AG04449 (cell line): ENCODE measurements at regions not wholly inside any gene's neighbourhood (a gene's known extent, or its start where the extent isn't known, plus 50 kb on each side); places are given as distances from the start of the nearest gene placed in this dataset.

Experiments used
- CTCF ChIA-PET: fragments of 350-600 bp; formaldehyde crosslinking; extraction: SDS; loops from one replicate; lab custom pipeline; 2021; ENCODE audit warnings: antibody characterized with exemption; lab: Yijun Ruan, JAX
- POLR2A ChIA-PET: fragments of 400-600, 350-600 bp; formaldehyde crosslinking; extraction: SDS; loops from one replicate; lab custom pipeline; 2020; ENCODE audit warnings: antibody characterized with exemption, inconsistent platforms; lab: Yijun Ruan, JAX
- DNase-seq: peaks from one replicate; pipeline ENCODE4 v3.0.0-alpha.2; 2010; ENCODE audit warnings: low read depth, low spot score
- H3K4me3 ChIP-seq: 2 replicates; pipeline ENCODE4 v1.5.1; 2011; ENCODE audit warnings: low read depth, mild to moderate bottlenecking, control low read depth, low read length
- TF ChIP-seq, protein P1 (sequence below): IDR thresholded peaks from one replicate; pipeline ENCODE4 v1.5.1; 2011; ENCODE audit warnings: mild to moderate bottlenecking, moderate library complexity, low read length, control low read depth, inconsistent platforms; ENCODE audit not compliant: insufficient read depth; ENCODE audit errors: missing control alignments

DNA sequence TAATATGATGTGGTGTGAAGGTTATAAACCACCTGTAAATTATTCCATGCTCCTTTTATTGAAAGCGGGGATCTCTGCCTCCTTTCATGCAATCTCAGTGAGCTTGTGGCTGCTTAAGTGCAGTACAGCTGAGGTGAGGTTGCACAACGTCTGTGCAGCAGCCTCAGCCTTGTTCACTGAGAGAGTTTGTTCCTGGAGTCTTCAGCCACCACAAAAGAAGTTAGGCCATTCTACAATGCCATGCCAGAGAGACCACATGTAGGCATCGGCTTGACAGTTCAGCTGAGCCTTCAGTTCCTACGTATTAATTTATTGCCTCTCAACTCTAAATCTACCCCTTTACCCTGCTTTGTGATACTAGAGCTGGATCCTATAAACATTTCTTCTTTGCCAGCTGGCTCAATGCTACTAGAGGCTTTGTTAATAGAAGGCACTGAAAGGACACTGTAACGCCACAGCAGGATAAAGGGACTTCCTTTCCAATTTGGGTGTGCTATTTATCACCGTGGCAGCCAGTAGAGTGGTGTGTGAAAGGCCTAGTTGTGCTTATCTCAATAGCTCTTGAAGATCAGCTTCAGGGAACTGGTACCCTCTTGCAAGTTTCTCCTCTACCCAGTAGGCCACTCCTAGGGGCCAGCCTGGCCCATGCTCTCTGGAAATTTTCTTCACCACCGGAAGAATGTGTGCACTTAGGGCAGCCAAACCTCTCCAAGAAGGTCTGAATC, 337.7 kb downstream of the IPO8 start:
- ChIA-PET CTCF (no interaction called here), POLR2A (no interaction called here)

DNA sequence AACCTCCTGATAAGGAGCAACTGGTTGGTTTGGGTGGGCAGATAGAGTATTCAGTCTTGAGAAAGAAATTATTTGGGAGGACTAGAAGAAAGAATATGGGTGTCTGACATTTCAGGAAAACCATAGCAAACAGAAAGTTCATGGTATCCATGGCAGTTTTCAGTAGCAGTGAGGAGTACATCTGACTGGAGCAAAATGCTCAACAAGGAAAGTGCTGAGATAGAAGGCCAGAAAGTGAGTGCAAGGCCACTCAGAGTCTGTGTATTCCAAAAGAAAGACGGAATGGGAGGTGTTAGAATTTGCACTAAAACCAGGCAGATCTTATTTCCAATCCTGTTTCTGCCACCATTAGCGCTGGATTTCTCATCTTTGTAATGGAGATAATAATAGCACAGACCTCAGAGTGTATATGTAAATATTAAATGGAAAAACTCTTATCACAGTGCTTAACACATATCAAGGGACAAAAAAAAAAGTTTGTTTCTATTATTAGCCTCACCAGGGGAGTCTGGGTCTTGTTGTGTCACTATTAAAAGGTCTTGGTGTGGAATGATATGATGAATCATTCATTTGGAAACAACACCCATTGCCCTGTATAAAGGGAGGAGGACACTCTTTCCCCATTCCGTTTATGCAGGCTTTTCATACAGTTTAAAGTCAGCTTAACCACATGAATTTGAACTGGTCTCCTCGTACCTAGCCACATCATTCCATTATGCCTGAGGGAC, 349.8 kb downstream of the IPO8 start:
- TF ChIP-seq, protein P1, sequence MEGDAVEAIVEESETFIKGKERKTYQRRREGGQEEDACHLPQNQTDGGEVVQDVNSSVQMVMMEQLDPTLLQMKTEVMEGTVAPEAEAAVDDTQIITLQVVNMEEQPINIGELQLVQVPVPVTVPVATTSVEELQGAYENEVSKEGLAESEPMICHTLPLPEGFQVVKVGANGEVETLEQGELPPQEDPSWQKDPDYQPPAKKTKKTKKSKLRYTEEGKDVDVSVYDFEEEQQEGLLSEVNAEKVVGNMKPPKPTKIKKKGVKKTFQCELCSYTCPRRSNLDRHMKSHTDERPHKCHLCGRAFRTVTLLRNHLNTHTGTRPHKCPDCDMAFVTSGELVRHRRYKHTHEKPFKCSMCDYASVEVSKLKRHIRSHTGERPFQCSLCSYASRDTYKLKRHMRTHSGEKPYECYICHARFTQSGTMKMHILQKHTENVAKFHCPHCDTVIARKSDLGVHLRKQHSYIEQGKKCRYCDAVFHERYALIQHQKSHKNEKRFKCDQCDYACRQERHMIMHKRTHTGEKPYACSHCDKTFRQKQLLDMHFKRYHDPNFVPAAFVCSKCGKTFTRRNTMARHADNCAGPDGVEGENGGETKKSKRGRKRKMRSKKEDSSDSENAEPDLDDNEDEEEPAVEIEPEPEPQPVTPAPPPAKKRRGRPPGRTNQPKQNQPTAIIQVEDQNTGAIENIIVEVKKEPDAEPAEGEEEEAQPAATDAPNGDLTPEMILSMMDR = no peak
- POLR2A ChIA-PET = no interaction called here
- CTCF ChIA-PET = no interaction called here
- DNase-seq = no peak
- no peak overlapping the region for H3K4me3 ChIP-seq

More for the DNA sequence above, 337.7 kb downstream of the IPO8 start:
- no peak overlapping the region for H3K4me3 ChIP-seq
- no peak for DNase-seq
- TF ChIP-seq, protein P1 = no peak

DNA sequence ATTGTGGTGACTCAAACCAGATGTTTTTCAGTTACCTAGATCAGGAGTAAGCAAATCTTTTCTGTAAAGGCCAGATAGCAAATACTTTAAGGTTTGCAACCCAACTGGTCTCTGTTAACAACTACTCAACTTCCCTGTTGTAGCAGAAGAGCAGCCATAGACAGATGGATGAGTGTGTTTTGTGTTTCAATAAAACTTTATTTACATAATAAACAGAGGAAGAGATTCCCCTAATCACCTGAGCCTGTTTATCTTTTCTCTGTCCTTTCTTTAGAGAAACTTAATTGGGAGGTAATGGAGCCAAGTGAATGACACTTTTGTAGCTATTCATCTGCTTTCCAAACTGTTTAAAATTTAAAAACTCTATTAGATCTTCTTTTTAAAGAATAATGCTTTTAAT, 365.1 kb downstream of the IPO8 start:
- ChIA-PET CTCF (no interaction called here), POLR2A (no interaction called here)
- H3K4me3 ChIP-seq = no peak overlapping the region
- TF ChIP-seq, protein P1 = no peak
- no peak for DNase-seq

DNA sequence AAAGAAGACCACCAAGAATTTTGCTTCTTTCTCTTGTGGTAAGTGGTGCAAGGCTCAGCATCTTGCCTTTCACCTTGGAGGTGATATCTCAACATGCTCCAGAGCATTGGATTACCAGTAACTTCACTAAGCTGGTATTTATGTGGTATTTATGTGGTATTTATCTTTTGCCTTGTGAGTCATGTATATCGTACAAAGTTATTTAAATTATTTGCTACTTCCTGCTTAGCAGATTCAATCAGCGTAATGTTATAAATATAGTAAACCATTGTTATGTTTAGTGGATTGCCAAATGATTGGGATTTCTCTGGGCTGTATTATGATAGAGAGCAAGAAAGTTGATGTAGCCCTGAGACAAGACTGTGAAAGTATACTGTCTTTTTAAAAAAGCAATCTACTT, 366.4 kb downstream of the IPO8 start:
- DNase-seq = no peak
- H3K4me3 ChIP-seq = no peak overlapping the region
- POLR2A ChIA-PET = no interaction called here
- TF ChIP-seq, protein P1 = no peak
- CTCF ChIA-PET = no interaction called here

DNA sequence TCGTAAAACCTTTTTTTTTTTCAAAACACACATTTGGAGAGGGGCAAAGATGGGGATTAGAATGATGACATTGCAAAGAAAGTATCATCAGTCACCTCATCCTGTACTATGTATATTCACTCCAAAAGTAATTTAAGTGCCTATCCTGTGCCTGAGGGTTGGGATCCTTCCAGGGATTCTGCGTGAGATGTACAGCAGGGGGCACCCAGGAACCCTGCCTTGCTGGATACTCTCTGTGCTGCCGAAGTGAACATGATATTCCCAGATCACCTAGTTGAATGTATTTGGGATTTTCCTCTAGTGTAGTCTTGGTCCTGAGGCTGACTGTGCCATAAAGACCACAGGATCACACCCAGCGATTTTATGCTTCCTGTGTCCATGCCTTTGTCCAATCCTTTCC, 372.7 kb downstream of the IPO8 start:
- no peak for DNase-seq
- ChIA-PET CTCF (no interaction called here), POLR2A (no interaction called here)
- TF ChIP-seq, protein P1 = no peak
- H3K4me3 ChIP-seq = no peak overlapping the region

DNA sequence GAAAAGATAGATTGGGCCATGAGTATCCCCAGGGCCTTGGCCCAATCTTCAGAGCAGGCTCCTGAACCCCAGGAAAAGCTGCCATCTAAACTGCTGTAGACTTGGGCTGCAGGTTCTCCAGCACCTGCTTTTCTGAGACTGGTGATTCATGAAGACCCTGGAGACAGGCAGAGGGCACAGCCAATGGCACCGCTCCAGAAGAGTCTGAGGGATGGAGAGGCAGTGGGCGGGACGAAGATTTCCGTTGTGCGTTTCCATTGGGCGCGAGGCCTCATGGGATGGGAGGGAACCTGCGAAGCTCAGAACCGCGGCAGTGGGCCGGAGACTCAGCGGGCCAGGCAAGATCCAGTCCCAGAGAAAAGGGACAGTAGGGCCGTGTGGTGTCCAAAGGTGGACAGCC, 375.1 kb downstream of the IPO8 start:
- no peak overlapping the region for H3K4me3 ChIP-seq
- ChIA-PET POLR2A (no interaction called here), CTCF (no interaction called here)
- no peak for DNase-seq
- TF ChIP-seq, protein P1 = no peak
